Kidney (tissue), 13 donors: ENCODE measurements at regions not wholly inside any gene's neighbourhood (a gene's known extent, or its start where the extent isn't known, plus 50 kb on each side); places are given as distances from the start of the nearest gene placed in this dataset.

Experiments
- DNase-seq, 5 donors: peaks; one replicate each; pipeline ENCODE4 v3.0.0-alpha.2; 2013 to 2020
- FAIRE-seq: peaks from 2 replicates; lab custom pipeline; 2012; peaks lifted over from hg19 to GRCh38; lab: Jason Lieb, UNC
- H3K27ac ChIP-seq, 2 donors: one replicate each; pipeline ENCODE4 v1.7.0; 2013; ENCODE audit warnings: low read depth in 2 of 2, low read length in 2 of 2, inconsistent platforms in 1 of 2
- H3K27me3 ChIP-seq: one replicate; pipeline ENCODE4 v1.7.1; 2013; ENCODE audit warnings: low read length, inconsistent platforms; ENCODE audit not compliant: control insufficient read depth, insufficient read depth
- H3K36me3 ChIP-seq, 3 donors: one replicate each; pipeline versions ENCODE4 v1.7.0 to v1.7.1; 2013; ENCODE audit warnings: low read length in 3 of 3, control low read depth in 1 of 3, inconsistent platforms in 1 of 3; ENCODE audit not compliant: insufficient read depth in 3 of 3, control insufficient read depth in 2 of 3
- H3K4me1 ChIP-seq, 3 donors: one replicate each; pipeline versions ENCODE4 v1.7.0 to v1.7.1; 2013; ENCODE audit warnings: low read length in 3 of 3, inconsistent platforms in 1 of 3, low read depth in 1 of 3; ENCODE audit not compliant: control insufficient read depth in 2 of 3, insufficient read depth in 2 of 3
- H3K4me3 ChIP-seq, 3 donors: one replicate each; pipeline versions ENCODE4 v1.7.0 to v1.8.1; 2013; ENCODE audit warnings: low read length in 3 of 3, control low read depth in 1 of 3, inconsistent platforms in 1 of 3
- H3K9ac ChIP-seq, 3 donors: one replicate each; pipeline versions ENCODE4 v1.7.0 to v1.7.1; 2013; ENCODE audit warnings: low read length in 3 of 3, control low read depth in 1 of 3, inconsistent platforms in 1 of 3
- H3K9me3 ChIP-seq, 3 donors: one replicate each; pipeline versions ENCODE4 v1.7.0 to v1.7.1; 2013; ENCODE audit warnings: low read length in 3 of 3, control low read depth in 1 of 3, inconsistent platforms in 1 of 3; ENCODE audit not compliant: control insufficient read depth in 2 of 3, insufficient read depth in 1 of 3
- CTCF ChIP-seq: IDR thresholded peaks from 3 replicates; pipeline ENCODE4 v1.5.1; 2012; ENCODE audit warnings: mild to moderate bottlenecking, moderate library complexity, borderline replicate concordance; ENCODE audit not compliant: insufficient read depth; ENCODE audit errors: extremely low read depth
- intact Hi-C: fragments of 100-400 bp; cut with DNase I; formaldehyde crosslinking; loops from one replicate; pipeline ENCODE4 v1.11.1; 2022
- donor health status: control.
- donor health status: control.
- donor health status: control.
- donor health status: control.
- donor health status: control.
- donor health status: DM: yes; HTN: yes; CAD: no.
- donor health status: Normal renal cell carcinoma (clear cell type).

GRCh38 chrX:39842281-39842973 is 255.3 kb downstream of the BCOR start:
- TF ChIP-seq CTCF: no peak
- intact Hi-C loops: no loop called here
- H3K36me3 ChIP-seq: no peaks in the 10 kb centered on the region
- no peaks in the 10 kb centered on the region for H3K9me3 ChIP-seq
- FAIRE-seq (no peak), DNase-seq (no peak)
- no peaks in the 10 kb centered on the region for H3K27me3 ChIP-seq
- no peaks in the 10 kb centered on the region for H3K4me1 ChIP-seq
- no peak overlapping the region for H3K9ac ChIP-seq
- no peak overlapping the region for H3K4me3 ChIP-seq
- no peak overlapping the region for H3K27ac ChIP-seq

- Histone ChIP-seq H3K36me3 (no peaks in the 10 kb centered on the region), H3K9ac (no peak overlapping the region), H3K27me3 (no peaks in the 10 kb centered on the region), H3K27ac (no peak overlapping the region), H3K4me3 (no peak overlapping the region), H3K4me1 (no peaks in the 10 kb centered on the region), H3K9me3 (no peaks in the 10 kb centered on the region)
- TF ChIP-seq CTCF: no peak
- intact Hi-C loops: no loop called here
- FAIRE-seq (no peak), DNase-seq (no peak)
Observed at GRCh38 chrX:39843318-39843717, 254.4 kb downstream of the BCOR start.

- no peak for TF ChIP-seq CTCF
- Histone ChIP-seq H3K4me1 (no peaks in the 10 kb centered on the region), H3K9ac (no peak overlapping the region), H3K9me3 (no peaks in the 10 kb centered on the region), H3K4me3 (no peak overlapping the region), H3K36me3 (no peaks in the 10 kb centered on the region), H3K27ac (no peak overlapping the region), H3K27me3 (no peaks in the 10 kb centered on the region)
- DNase-seq: no peak
- intact Hi-C loops: no loop called here
- no peak for FAIRE-seq
Observed at GRCh38 chrX:39845233-39845632, 252.5 kb downstream of the BCOR start.

- DNase-seq (no peak), FAIRE-seq (no peak)
- intact Hi-C loops: no loop called here
- Histone ChIP-seq H3K9me3 (no peaks in the 10 kb centered on the region), H3K27me3 (no peaks in the 10 kb centered on the region), H3K4me3 (no peak overlapping the region), H3K27ac (no peak overlapping the region), H3K4me1 (peaks cover 0 to 2% (median 0%) of the 10 kb centered on the region in 3 donors), H3K36me3 (no peaks in the 10 kb centered on the region), H3K9ac (no peak overlapping the region)
- no peak for TF ChIP-seq CTCF
Observed at GRCh38 chrX:39846460-39846859, 251.3 kb downstream of the BCOR start.
